Renal cortical epithelial cell (primary cell): ENCODE measurements at regions not wholly inside any gene's neighbourhood (a gene's known extent, or its start where the extent isn't known, plus 50 kb on each side); places are given as distances from the start of the nearest gene placed in this dataset.
A peak's percentile ranks its signal among the peaks of the same experiment; 100 is the strongest.

Experiments used
- DNase-seq: peaks from one replicate; pipeline ENCODE4 v3.0.0-alpha.2; 2011; ENCODE audit warnings: low read depth

DNA sequence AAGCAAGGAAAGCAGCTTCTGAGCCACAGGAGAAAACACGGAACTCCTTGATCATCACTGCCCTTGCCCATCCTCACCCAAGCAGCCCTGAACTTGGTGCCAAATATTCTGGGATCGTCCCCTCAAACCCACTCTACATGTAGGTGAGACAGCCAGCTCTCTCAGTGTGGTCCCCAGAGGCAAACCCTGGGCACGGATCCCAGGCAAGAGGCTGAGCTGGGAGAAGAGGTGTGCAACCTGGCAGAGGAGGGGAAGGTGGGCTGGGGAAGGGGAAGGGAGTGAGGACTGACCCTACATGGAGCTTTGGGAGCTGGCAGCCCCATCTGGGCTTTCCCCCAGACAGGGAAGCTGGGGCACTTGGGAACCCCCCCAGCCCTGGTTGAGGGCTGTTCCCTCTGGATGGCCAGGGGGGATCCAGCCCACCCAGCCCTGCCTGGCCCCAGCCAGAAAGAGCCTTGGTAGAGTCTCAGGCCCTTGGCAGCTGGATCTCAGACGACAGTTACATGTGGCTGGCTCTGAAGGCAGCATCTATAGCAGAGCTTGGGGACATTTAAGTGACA lies 186.2 kb upstream of the CST7 start:
- DNase-seq, result no peak

DNA sequence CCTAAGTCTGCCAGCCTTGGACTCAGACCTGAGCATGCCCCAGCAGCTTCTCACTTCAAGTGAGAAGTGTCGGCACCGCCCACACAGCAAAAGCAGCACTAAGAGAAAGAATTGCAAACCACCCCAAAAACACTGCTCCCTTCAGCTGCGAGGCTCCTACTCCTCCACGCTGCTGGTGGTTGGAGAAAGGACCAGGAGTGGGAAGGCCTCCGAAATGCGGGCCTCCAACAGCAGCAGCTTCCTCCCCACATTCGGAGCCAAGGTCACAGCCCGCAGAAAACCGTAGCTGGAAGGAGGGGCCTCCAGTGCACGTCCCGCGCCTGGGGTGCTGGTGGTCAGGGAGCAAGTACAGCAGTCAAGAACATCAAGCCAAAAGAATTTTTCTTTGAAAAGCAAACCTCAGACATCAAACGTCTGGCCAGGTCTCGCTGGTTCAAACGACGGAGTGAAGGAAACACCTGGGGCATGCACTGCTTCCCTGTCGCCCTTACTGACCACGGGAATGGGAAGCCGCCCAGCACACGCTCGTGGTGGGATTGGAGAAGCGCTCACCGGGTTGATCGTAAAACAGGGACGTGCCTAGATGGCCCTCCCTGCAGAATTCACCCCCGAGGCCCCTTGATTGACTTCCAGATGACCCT lies 185.6 kb upstream of the CST7 start:
- DNase-seq, result no peak

DNA sequence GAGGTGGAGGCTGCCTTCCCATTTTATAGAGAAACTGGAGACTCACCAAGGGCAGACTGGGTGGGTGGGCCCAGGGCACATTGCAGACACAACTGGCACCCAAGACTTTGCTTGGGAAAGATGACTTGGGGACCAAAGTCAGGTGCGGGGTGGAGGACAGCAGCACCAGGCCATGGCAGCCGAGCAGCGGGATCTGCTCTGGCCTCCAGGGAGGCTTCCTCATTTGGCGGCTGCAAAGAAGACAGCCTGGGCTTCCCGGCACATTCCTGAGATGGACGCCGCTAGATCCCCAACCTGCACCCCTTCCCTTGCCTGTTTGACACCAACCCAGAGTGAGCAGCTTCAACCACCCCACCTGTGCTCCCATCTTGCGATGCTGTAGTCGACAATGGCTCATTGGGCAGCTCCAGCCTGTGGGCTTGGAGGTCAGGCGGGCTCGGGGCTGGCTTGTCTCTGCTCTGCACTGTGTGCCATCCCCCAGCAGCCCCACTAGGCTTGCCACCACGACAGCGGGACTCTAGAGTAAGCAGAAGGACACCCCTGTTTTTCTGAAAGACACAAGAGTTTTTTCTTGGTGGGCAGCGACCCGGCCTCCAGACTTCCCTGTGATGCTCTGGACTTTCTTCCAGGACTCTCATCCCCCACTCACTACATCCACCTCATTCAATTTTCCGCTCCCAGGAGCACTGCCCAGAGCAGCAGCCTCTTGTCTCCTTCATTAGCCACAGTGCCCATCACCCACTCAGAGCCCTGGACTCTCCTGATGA lies 184.9 kb upstream of the CST7 start:
- no peak for DNase-seq

DNA sequence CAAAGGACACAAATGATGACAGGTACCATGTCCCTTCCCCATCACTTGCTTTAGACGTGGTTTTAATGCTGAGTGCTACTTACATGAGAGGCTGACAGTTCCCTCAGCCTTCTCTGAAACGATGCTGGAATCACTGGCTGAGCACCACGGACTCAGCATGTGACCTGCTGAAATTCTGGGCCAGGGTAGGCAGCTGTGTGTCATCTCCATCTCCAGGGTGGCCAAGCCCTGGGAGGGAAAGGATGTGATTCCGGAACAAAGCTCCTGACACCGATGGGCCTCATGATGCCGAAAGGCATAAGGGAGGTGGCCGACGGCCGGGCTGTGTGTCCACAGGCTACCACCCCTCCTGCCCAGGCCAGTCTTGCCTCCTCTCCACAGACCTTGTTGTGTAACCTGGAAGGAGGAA lies 184.3 kb upstream of the CST7 start:
- DNase-seq, result no peak

DNA sequence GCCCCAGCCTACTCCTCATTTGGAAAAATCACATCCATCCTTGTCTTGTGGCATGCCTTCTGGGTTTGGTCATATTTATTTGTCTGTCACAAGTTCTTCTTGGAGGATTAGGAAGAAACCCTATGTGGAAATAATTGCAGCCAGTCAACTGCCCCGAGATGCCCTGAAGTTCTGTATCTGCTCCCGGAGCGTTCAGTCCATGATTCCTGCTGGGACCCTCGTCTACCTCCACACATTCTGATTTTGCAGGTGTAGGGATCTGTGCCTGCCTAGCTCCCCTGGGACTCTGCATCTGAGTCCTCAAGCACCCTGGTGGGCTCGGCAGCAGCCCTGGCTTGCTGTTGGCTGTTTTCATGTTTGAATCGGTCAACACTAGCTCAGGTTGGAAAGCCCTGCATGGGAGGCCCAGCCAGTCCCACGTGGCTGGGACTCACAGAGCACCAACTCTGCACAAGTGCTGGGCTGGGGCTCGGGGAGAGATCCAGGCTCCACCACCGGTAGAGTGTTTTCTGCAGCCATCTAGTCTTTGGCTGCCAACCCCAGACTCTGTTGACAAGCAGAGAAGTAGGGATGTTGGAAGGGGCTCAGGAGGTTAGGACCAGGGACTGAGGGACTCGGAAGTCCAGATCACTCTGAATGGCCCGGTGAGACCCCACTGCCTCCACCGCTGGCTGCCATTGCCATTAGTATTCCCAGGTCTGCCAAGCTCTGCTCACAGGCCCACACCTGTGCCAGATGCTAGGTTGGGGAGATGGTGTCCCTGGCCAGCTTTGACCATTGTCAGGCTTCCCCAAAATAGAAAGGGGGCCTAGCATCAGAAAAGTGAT lies 183.5 kb upstream of the CST7 start:
- no peak for DNase-seq

DNA sequence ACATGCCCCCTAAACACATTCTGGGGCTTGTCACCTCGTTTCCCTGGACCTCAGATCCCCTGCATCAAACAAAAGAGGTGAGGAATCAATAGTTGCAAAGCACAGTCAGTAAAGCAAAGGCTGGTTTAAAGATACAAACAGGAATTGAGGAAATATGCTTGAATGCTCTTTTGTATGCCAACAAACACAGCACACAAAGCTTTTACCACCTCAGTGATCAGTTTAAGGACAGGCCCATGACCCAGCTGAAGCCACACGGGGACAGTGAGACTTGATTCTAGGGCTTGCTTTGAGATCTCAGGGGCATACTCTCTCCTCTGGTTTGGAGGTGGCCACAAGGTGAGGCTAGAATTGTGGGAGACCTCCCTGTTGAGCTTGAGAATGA lies 182.9 kb upstream of the CST7 start:
- no peak for DNase-seq

DNA sequence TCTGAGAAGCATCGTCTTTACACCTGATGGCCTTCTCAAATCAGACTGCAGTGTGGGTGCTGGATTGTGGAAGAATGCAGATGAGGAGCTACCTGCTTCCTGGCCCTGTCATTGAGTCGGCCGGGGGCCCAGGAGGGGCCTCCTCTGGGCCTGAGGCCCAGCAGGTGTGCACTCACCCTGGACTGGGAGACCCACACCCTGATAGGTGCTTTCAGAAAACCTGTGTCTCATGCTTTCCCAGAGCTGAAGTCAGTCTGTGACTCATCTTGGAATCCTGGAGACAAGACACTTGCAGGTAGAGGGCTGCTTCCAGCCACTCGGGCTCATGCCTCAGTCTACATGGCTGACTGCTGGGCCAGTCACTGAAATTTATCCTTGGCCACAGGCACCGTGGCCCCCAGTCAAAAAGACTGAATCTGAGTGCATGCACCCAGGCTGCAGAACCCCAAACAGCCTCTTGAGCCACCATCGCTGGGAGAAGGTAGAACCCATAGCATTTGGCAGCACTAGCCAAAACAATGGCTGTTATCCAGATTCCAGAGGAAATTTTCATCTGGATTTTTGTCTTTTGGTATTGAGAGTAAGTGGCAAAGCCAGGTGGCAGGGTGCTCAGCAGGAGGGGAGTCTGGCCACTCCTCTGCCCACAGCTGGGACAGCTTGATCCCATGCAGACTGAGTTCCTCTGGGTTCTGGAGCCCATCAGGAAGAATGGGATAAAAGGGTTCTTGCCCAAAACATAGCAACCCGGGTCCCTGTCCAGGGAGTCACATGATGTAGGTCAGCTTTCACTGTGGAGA lies 182.0 kb upstream of the CST7 start:
- no peak for DNase-seq

DNA sequence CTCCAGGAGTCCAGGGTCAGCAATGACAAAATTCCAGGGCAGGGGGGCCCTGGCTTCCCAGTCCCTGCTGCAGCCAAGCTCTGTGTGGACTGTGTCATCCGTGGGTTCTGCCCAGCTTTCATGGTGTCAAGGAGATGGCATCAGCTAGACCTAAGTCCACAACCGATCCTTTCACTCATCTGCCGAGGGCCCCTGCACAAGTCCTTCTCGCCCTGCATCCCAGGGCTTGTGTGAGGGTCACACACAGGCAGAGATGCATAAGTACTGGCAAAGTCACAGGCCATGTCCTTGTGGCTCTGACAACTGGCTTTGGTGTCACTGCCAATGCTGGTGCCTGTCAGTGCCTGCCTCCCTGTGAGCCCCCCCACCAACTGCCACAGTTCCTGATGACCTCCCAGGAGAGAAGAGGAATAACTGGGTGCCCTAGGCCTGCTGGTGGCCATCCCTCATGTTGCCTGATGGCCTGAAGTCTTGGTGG lies 181.4 kb upstream of the CST7 start:
- DNase-seq, result no peak

DNA sequence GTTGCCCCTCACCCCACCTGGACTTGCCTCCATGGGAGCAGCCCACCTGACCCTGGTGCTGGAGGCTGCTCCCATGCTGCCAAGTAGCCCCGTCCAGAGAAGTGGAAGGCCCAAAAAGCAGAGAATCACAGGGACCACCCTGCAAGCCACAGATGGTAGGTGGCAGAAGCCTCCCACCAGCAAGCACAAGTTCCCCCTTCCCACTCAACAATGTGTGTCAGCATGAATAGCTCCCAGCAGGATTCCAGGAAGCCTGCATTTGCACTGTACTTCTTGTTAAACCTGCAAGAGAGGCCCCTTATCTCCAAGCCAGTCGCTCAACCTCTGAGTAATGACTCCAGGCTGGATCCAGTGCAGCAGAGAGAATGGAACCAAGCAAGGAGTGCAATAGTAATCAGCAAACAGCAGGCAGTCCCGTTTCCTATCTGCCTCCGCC lies 180.8 kb upstream of the CST7 start:
- DNase-seq, result no peak

DNA sequence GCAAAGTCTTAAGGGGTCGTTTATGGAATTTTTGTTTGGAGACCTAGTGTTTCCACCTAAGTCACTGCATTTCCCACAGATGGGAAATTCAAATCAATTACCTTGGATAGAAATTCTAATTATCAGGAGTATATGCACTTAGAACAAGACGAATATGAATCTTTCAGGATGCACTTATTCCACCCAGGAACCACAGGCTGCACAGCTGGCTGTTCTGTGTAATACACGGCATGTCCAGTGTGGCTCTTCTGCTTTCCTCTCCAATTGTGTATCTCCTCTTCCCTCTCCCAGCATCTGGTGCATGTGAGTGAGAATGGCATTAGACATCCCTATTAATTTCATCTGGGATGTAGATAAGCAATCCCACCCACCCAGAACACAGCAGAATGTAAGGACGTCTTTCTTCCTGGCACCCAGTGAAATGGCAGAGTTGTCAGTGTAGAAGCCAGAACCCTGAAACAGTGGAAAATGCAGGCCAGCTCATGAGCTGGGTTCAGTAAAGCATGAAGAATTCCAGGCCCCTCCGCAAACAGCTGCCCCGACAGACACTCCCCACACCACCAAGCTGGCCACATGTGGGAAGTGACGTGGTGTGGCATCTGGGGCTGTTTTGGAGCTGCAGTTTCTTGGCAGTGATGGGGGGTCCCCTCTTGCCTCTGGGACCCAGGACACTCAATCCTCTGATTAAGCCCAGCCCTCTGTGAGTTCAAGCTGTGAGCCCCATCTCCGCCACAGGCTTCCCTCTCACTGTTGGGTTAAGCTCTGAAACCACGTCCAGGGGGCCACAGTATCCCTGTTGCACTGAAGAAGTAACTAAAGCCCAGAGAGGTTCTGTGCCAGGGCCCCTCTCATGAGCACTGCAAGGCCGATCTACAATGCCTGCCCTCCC lies 180.1 kb upstream of the CST7 start:
- DNase-seq, result no peak

DNA sequence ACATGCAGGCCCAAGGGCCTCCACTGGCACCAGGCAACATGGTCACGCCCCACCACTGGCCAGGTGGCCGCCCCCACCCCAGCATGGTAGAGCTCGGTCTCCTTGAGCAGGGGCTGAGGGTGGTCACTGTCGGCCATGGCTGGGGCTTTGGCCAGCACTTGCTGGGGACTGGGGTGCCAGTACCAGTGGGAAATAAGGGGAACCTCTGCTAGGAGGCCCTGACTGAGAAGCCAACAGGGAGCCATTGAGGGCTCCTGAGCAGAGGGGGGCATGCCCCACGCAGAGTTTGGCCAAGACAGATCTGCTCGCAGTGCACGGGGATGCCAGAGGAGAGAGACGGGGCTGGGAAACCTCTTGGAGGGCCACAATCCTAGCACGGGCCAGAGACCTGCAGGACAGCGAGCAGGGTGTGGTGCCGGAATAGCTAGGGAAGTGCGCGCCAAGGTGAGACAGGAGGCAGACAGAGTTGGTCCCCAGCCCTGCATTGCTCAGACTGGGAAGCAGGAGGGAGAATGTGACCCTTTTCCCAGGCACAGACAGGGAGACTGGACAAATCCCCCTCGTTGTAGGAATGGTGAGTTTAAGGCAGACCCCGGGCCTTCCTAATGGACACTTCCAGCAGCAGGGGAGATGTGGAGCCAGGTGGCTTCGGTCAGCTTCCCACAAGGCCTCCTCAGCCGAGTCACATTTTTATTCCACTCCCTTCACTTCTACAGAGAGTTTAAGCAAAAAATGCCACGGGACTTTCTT lies 179.0 kb upstream of the CST7 start:
- no peak for DNase-seq

DNA sequence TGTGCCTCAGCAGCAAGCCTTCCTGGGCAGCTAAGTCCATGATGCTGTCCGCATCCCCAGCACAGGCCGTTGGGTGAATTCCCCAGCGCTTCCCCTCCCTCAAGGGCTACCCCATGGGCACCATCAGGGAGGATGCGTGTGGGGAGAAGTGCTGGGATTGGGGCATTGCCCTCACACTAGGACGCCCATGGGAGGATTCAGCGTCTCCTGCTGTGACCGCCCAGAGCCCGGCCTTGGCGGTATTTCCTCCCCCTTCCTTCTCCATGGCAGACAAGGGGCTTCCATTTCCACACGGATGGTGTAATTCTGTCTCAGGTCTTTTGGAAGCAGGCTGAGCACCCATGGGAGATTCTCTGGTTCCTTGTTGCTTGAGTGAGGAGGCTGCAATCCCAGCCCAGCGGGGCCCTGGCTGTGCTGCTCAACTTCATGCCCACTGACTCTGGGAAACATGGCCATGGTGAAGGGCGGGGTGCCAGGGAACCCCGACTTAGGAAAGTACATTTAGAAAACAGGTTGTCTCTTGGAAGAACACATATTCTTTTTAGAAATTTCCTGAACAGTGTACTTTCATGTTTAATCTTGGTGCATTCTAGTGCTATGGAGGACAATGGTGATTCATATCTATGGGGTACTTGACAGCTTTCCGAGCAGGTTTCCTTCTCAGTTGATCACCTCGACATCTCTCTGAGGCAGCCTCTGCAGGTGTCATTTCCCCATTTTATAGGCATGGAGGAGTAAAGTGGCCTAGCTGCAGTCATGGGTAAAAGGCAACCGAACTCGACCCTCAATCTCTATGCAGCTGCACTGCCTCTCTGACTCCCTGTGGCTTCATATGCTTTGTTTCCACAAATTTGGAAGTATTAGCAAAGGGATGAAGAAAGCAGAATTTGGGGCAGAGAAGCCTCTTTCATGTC lies 178.2 kb upstream of the CST7 start:
- DNase-seq, result no peak

DNA sequence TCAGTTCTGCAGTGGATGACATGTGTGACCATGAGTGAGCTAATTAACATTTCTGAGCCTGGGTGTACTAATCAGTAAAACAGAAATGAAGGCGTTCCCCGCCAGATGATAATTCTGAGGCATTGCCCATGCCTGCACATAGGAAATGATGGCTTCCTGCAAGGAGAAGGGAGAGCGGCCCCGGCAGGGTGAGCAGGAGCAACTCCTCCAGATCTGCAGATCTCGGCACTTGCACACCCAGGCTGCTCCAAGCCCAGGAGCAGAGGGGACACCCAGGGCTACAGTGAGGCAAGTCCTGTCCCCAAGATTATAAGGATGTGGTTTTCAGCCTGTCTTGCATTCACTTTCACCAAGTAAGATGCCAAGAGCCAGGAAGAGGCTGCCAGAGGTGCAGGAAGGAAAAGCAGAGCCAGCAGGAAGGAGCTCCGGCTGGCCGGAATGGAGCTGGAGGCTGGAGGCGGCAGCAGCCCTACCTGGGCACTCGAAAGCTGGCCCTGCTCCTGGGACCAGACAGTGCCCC lies 177.5 kb upstream of the CST7 start:
- no peak for DNase-seq

DNA sequence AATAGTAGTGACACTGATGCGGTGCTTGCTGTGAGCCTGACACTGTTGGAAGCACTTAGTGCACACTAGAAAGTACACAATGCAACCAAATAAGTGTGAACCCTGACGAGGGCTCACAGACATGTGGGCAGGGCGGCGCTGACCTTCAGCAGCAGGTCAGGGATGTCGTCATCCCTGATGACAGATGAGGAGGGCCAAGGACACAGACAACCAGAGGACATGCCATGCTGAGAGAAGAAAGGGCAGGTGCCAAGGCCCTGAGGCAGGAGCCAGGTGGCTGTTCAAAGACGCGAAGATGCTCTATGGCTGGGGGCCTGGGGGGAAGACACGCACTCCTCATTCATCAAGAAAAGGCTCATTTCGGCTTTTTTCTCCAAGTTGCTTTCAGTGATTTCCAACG lies 176.4 kb upstream of the CST7 start:
- no peak for DNase-seq

DNA sequence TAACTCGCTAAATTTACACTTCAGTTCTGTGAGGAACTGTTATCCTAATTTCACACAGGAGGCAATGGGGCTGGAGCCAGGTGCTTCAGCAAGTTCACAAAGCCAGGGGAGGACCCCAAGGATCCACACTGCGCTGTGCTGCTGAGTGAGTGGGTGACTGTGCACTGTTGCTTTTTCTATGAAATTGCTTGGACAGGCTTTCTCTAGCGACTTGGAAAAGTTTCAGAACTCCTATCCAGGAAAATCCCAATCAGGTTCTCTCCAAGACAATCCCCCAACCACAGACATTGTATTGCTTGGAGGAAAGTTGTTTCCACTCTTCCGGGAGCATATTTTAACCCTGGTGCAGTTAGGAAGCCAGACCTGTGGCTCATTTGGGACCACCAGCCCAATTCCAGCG lies 175.9 kb upstream of the CST7 start:
- DNase-seq, result no peak

DNA sequence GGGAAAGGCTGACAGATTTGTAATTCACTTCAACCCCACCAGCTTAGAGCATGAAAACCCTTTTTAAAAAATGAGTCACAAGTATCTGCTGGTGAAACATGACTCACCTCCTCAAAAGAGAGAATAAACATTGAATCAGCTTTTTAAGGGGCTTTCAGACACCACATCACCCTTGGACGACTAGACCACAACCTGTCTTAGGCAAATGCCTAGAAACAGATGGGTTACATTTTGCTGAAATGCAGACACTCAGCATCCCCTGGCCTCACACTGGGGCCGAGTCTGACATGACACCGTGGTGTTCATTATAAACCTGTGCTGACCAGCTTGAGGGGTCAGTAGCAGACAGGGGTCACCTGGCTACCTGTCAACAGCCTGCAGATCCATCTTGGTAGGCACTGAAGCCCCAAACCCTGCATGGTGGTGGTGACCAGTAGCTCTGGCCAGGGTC lies 175.3 kb upstream of the CST7 start:
- DNase-seq, result peak; percentile 97

DNA sequence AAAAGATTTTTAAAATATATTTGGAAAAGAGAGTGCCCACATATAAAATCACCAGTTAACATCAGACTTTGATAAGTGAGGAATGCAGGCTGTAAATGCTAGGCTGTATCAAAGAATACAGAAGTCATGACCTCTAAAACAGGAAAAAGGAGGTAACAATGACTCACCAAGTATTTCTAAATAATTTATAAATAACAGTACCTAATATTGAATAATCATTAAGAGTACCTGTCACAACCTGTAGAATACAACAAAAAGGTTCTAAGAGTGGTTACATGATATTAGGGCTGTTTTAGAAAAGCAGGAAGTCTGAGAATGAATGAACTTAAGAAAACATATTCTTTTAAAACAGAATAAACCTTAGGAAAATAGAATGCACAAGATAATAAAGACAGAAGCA lies 173.1 kb upstream of the CST7 start:
- DNase-seq, result no peak

DNA sequence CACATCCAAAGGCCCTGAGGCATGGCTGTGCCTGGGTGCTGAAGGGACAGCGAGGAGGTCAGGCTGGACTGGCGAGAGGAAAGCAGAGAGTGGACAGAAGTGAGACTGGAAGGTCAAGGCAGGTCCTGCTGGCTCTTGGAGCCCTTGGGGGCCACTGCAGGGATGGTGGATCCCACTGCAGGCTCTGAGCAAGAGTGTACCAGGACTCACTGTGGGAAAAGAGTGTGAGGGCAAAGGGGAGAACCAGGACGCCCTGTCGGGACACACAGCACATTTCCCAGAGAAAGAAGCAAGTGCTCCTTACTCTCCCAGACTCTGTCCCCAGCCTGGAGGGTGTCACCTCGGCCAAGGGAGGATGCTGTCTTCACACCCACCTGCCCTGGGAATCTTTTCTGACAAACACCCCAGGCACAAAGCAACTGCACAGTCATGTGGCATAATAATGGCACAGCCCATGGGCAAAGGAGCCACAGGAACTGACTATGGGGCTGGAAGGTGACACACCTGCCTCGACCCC lies 172.3 kb upstream of the CST7 start:
- no peak for DNase-seq
